Activated CD4-positive, CD25-positive, alpha-beta regulatory T cell treated with anti-CD3 and anti-CD28 coated beads, Interleukin-2, amount 50 U/mL, for 24 hours (primary cell): ENCODE measurements at regions not wholly inside any gene's neighbourhood (a gene's known extent, or its start where the extent isn't known, plus 50 kb on each side); places are given as distances from the start of the nearest gene placed in this dataset.
"Not testable (repeated sequence)": the region's sequence is repeated elsewhere in the genome, so short reads cannot be mapped to it uniquely, and the experiment has no call there.

Source experiments
- ATAC-seq, 2 donors: fragments of 150-1000 bp; cut with Tn5 transposase; one replicate each; pipeline ENCODE4 v1.10.0; 2021; ENCODE audit warnings: mild to moderate bottlenecking in 1 of 2, moderate library complexity in 1 of 2

GRCh38 chr2:47728551-47728950, 54.4 kb upstream of the MSH6 start:
- no peak for ATAC-seq

DNA sequence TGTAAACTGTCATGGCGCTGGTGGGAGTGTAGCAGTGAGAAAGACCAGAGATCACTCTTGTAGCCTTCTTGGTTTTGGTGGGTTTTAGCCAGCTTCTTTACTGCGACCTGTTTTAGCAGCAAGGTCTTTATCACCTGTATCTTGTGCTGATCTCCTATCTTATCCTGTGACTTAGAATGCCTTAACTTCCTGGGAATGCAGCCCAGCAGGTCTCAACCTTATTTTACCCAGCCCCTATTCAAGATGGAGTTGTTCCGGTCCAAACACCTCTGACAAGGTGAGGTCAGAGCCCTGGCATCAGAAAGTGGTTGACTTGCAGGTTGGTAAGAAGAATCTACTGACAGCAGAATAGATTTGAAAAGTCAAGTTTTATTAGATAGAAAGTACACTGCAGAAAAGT, 55.0 kb upstream of the MSH6 start:
- ATAC-seq = no peak

DNA sequence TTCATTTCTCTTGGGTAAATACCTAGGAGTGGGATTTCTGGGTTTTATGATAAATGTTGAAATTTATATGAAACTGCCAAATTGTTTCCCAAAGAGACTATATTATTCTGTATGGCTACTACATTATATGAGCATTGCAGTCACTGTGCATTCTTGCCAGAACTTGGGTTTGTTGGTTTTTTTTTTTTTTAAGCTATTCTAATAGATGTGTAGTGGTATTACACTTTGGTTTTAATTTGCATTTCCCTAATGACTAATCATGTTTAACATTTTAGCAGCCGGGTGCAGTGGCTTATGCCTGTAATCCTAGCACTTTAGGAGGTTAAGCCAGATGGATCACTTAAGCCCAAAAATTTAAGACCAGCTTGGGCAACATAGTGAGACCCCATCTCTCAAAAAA, 56.0 kb upstream of the MSH6 start:
- peak in 1 of 2 donors; percentile 46 for ATAC-seq

- ATAC-seq = no peak
These were observed 57.1 kb upstream of the MSH6 start for GRCh38 chr2:47725808-47726207.

DNA sequence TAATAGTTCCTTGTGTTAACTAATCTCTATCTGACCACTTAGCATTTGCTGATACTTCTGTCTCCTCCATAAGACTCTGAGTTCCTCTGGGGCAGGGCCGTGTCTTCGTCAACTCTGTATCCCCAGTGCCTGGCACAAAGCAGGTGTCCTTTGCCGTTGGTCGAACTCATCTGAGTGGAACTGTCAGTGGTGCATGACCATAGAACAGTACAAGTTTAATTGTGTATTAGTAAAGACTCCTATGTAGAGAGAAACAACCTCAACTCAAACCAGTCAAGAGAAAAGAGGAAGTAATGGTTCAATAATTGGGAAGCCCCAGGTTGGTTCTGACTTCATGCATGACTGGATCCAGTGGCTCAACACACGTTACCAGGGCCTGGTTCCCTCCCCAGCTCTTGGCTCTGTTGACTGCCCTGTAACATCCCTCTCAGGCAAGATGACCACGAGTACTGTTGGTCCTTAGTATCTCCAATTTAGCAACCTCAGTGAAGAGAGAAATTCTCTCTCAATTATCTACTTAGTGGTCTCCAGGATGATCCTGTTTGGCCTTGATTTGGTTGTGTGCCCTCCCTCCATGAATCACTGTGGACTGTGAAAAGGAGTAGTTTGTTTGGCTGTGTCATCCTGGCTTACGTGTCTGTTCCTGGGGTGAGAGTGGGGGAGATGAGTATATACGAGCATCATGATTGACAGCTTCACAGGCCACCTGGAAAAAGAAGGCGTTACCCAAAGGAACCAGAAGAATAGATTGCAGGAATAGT, 58.5 kb upstream of the MSH6 start:
- ATAC-seq = peak; percentile 44 to 57

GRCh38 chr2:47721296-47721695, 61.6 kb upstream of the MSH6 start:
- ATAC-seq = no peak

DNA sequence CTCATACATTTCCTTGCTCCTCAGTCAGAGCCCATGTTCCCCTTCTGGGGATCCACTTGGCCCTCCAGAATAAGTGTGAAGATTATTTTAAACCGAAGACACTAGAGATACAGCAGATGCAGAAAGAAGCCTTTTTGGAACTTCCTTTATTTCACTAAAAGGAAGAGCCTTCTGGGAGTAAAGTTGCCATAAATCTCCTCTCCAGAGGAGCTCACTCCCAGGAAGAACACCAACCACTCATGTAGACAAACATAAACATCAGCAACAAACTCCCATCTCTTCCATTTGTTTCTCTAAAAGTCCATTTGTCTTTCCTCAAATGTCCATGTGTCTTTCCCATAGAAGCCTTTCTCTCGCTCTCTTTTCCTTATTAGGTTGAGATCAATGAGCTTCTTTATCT, 62.4 kb upstream of the MSH6 start:
- no peak for ATAC-seq

DNA sequence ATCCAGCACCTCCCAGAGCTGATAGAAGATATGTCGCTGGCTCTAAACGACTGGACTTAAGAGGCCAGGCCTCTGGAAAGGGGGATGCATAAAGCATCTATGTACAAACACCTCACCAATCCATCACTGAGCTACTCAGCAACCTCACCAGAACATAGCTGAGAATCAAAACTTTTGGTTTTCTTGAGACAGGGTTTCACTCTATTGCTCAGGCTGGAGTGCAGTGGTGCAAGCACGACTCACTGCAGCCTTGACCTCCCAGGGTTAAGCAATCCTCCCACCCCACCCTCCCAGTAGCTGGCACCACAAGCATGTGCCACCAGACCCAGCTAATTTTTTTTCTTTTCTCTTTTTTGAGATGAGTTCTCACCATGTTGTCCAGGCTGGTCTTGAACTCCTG, 62.9 kb upstream of the MSH6 start:
- ATAC-seq = no peak

GRCh38 chr2:47719099-47719498, 63.8 kb upstream of the MSH6 start:
- ATAC-seq = peak; percentile 38 to 74

- ATAC-seq = not testable (repeated sequence)
These were observed 66.6 kb upstream of the MSH6 start for GRCh38 chr2:47716307-47716706.

DNA sequence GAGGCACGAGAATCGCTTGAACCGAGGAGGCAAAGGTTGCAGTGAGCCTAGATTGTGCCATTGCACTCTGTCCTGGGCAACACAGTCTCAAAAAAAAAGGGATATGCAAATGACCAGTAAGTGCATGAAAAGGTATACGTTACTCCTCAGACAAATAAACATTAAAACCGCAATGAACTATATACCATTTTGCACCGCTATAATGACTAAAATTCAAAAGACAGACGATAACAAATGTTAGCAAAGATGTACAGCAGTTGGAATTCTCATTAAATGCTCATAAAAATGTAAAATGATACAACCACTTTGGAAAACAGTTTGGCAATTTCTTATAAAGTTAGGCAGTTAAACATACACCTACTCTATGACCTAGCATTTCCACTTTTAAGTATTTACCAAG, 67.4 kb upstream of the MSH6 start:
- no peak for ATAC-seq

DNA sequence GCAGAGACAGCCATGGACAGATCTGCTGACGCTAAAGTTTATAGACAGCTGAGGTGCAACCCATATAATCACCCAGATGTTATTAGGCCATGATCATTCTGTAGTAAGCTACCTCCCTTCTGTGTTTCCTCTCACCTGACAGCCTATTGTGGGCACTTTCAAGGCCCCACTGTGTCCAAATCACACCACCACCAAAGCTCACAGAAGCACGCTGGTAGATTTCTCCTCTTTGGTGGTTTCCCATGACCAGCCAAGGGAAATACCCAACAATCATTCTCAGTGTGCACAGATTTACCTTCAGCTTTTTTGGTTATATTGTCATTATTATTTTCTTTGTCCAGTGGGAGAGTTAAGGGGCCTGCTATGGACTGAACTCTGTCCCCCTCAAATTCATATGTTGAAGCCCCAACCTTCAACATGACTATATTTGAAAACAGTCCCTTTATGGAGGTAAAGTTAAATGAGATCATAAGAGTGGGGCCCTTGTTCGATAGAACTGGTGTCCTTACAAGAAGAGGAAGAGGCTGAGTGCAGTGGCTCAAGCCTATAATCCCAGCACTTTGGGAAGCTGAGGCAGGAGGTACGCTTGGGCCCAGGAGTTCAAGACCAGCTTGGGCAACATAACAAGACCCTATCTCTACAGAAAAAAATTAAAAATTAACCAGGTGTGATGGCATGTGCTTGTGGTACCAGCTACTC, 74.0 kb upstream of the MSH6 start:
- peak in 1 of 2 donors; percentile 51 for ATAC-seq

DNA sequence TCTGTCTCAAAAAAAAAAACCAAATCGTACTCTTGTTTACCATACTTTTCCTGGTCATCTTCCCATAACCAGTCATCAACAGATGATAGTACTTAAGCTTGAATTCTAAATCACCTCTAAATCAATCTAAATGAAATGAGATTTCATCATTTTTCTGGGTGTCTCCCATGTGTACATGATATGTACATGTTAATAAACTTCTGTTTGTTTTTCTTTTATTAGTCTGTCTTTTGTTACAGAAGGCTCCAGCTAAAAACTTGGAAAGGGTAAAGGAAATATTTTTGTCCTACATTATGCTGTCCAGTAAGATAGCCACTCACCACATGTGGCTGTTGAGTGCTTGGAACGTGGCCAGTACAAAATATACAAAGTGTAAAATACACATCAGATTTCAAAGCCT, 78.7 kb upstream of the MSH6 start:
- ATAC-seq = no peak

DNA sequence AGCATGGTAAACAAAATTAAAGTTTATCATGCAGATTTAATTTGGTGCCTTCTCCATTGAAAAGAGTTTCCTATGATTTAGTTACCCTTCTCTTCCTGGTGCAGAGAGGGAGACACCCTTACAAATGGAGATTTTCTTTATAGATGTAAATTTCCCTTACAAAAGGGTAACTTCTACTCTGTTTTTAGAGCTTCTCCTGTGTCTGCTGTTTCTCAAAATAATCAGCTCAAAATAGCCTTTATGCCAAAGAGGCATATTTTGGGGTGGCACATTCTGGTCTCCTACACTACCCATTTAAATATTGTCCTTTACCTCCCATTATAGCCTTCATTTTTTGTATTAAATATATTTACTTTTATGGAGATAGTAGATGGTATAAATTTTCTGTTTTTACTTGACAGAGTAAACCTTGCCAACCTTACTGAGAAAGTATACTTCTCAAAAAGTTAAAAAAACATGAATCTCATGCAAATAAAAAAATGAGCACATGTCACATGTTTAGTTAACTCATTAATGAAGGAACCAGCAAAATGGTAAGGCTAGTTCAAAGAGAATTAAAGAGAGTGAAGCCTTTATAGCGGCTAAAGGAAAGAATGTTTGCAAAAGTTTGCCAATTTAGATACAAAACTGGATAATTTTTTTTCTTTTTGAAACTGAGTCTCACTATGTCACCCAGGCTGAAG, 83.3 kb upstream of the MSH6 start:
- ATAC-seq = no peak

- ATAC-seq = not testable (repeated sequence)
These were observed 84.4 kb upstream of the MSH6 start for GRCh38 chr2:47698436-47698972.

- ATAC-seq = not testable (repeated sequence)
These were observed 85.1 kb upstream of the MSH6 start for GRCh38 chr2:47697681-47698435.

- ATAC-seq = no peak
These were observed 85.8 kb upstream of the MSH6 start for GRCh38 chr2:47697000-47697601.

- ATAC-seq = no peak
These were observed 86.5 kb upstream of the MSH6 start for GRCh38 chr2:47696478-47696831.

GRCh38 chr2:47695800-47696477, 87.0 kb upstream of the MSH6 start:
- ATAC-seq = no peak

- not testable (repeated sequence) for ATAC-seq
These were observed 88.5 kb upstream of the MSH6 start for GRCh38 chr2:47694451-47694850.

GRCh38 chr2:47690706-47691325, 92.1 kb upstream of the MSH6 start:
- ATAC-seq = not testable (repeated sequence)
